GM19467 (cell line): ENCODE measurements at regions not wholly inside any gene's neighbourhood (a gene's known extent, or its start where the extent isn't known, plus 50 kb on each side); places are given as distances from the start of the nearest gene placed in this dataset.
"Not testable (repeated sequence)": the region's sequence is repeated elsewhere in the genome, so short reads cannot be mapped to it uniquely, and the experiment has no call there.

Experiments
- ATAC-seq: cut with Tn5 transposase; IDR thresholded peaks from one replicate; pipeline ENCODE4 v1.9.1; 2021; ENCODE audit warnings: mild to moderate bottlenecking, moderate library complexity; ENCODE audit not compliant: unreplicated experiment

GRCh38 chr16:5751216-5751615 is 653.6 kb upstream of the EEF2KMT start:
- no peak for ATAC-seq

- not testable (repeated sequence) for ATAC-seq
These were observed 652.8 kb upstream of the EEF2KMT start for GRCh38 chr16:5750439-5750838.

DNA sequence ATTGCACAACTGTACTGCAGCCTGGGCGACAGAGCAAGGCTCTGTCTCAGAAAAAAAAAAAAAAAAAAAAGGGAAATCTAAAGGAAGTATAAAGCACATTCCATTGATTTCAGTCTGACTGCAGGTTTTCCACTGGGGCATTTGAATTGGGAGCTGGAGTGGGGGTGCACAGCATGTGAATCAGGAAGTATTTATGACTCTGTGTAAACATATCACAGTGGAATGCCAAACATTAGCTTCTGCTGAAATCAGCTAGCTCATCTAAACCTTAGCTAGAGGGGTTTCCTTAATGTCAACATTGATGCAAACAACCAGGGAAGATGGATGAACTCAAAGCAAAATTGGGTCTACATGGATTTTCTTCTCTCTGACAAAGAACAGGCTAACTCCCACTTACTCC is 641.0 kb upstream of the EEF2KMT start:
- ATAC-seq = no peak

DNA sequence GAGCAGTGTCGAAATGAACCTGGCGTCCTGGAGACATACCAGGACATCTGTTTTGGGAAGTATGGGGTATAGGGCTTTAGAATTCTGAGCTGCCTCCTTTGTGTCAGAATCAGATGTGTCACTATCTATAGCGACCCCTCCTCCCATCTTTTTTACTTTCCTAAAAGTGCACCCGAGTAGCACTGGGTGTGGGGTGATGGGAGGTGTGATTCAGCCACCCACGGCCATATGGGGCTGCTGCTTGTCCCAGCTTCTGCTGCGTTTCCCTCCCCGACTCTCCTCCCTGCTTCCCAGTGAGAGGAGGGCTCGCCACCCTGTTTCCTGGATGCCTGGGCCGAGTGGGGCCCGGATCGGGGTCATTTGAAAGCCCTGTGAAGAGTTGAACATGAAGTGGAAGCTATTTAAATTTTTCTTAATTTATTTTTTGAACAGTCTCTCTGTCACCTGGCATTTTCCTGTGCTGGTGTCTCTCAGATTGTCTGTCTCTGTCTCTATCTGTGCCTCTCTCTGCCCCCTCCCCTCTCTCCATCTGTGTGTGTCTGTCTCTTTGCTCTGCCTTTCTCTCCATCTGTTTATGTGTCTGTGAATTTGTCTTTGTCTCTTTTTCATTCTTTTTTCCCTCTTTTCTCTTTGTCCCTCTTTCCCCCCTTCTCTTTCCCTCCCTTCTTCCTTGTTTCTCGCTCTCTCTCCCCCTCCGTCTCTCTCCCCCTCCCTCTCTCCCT is 638.8 kb upstream of the EEF2KMT start:
- ATAC-seq = no peak

GRCh38 chr16:5735444-5735843 is 637.8 kb upstream of the EEF2KMT start:
- no peak for ATAC-seq

DNA sequence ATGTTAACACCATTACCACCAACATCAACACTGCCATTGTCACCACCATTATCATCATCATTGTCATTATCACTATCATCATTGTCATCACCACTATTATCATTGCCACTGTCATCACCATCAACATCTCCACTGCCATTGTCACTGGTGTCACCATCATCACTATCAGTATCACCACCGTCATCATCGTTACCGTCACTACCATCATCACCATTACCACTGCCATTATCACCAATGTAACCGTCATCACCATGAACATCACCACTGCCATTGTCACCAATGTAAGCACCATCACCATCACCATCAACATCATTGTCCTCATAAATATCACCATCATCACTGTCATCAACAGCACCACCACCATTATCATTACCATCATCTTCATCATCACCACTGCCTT is 633.2 kb upstream of the EEF2KMT start:
- ATAC-seq = no peak

DNA sequence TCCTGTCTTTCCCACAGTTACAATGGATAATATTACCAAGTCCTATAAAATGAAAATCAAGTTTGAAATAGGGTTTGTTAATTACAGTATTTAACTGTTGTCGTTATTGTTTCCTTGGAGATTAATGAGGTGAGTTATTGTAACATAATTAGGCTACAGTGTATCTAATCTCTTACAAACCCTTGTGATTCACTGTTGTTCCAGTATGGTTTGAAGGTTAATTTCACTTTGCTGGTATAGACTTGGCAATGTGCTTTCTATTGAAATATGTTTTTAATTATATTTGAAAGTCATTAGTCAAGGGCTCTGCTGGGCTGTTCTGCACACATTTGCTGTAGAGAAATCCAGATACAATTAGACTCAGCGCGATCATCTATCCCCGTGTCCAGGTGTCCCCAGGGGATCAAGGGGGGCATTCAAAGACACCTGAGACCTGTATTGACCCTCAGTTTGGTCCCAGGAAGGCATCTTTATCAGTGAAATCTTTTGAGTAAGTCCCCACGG is 624.6 kb upstream of the EEF2KMT start:
- no peak for ATAC-seq

DNA sequence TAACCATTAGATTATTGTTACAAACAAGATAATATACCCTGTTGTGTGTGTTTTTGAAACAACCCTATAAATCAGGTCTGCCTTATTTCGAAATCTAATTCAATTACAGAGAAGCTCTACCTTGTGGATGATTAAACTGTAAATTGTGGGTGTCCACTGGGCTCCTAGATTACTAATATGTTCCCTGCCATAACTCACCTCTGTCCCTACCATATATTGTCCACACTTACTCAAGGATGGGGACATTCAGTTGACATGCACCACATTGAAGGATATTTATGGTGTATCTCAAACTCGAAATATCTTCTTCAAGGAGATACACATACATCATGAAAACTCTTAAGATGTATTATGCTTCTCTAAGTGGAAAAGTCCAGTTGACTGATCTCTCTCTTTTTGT is 617.6 kb upstream of the EEF2KMT start:
- ATAC-seq = no peak

- ATAC-seq = no peak
These were observed 612.3 kb upstream of the EEF2KMT start for GRCh38 chr16:5709889-5710288.

GRCh38 chr16:5706211-5706610 is 608.6 kb upstream of the EEF2KMT start:
- no peak for ATAC-seq

DNA sequence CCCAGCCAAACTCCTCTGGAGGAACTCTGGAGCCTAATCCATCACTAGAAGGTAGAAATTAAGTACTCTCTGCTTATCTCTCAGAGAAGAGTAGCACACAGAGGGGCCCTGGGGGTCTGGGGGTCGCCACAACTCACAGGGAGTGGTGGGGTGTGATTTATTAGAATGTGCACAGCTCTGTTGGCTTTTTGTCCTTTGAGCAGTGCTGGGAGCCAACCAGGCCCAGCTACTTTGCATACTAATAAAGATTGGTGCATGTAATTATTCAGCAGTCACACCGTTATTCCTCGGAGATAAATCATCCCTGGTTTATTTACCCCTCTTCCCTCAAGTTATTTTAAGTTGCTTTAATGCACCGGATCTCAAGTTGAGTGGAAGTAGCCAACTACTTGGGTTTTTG is 606.7 kb upstream of the EEF2KMT start:
- no peak for ATAC-seq

DNA sequence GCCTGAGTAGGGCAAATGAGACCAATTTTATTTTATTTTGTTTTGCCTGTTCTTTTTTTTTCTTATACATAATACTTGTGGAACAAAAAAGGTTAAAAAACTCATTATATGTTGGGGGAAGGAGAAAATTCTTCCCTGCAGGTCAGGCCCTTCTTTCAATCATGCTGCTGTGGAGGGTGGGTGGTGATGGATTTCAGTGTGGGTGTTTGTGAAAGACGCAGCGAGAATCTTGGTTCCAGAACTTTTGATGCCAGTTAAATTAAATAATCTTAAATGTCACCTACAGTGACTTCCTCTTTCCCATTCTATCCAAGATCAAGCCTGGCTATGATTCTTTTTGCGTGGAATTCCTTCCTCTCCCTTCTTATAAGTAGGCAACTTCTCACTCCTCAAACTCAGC is 595.8 kb upstream of the EEF2KMT start:
- no peak for ATAC-seq

GRCh38 chr16:5681966-5682365 is 584.4 kb upstream of the EEF2KMT start:
- ATAC-seq = no peak

DNA sequence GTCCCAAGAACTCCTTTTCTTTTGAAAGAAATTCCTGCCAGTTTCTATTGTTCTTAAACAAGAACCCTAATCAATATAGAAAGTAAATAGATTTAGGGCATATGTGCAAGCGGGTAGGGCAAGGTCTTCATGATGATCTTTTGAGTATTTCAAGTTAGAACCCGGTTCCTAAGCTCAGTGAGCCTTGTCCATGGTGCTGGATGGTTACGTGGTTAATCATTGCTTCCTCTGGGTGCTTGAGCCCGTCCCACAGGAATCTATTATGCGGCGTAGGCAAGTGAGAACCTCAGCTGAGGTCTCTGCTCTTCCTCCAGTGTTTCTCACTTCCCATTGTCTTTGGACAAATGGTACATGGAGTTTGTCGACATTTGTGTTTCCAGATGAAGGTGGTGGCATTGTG is 580.8 kb upstream of the EEF2KMT start:
- no peak for ATAC-seq

DNA sequence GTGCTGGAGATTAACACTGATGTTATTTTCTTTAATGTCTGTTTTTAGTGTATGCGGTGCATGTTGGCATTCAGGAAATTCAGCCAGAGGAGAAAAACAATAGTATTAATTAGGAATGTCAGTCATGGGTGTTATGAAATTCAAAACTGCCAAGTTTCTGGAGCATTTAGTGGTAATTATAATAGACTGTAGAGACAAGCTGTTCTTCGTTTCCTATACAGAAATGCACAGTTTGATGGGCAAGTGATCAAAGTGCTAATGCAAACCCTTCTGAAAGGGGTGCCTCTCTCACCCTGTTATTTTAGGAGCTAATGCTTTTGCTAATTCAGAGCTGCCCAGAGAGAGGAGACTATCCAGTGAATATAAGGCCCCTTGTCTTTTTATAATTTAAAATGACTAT is 573.8 kb upstream of the EEF2KMT start:
- ATAC-seq = no peak

DNA sequence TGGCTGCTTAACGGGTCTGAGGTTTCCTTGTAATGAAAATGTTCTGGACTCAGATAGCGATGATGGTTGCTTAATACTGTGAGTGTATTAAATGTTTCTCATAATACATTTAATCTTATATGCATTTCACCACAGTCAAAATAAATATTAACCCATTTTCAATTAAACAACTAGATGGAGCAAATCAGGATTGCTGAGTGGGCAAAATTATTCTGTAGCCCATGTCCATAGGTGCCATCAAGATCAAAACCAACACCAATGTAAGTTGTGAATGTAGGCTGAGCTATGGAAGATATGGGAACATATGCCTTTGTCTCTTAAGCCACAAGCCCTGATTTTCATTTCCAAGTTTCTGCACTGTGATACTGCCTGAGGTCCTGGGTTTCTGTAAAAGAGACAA is 572.6 kb upstream of the EEF2KMT start:
- no peak for ATAC-seq

DNA sequence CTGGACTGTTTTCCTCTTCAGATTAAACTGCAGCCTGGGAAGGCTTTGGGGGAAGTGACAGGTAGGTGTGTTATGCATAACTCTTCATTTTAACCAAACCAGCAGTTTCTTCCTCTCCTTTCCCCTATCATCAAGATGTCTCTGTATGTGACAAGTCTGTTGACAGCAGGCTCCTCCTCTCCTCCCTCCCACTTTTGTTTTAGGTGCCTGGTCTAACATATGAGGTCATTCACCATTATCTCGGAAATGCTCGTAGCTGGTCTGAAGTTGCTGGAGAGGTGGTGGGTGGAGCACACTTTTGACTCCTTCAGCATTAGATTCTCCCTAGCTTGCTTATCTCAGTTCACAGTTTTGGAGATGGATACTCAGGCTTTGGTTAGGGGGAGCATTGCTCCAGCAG is 571.0 kb upstream of the EEF2KMT start:
- no peak for ATAC-seq

DNA sequence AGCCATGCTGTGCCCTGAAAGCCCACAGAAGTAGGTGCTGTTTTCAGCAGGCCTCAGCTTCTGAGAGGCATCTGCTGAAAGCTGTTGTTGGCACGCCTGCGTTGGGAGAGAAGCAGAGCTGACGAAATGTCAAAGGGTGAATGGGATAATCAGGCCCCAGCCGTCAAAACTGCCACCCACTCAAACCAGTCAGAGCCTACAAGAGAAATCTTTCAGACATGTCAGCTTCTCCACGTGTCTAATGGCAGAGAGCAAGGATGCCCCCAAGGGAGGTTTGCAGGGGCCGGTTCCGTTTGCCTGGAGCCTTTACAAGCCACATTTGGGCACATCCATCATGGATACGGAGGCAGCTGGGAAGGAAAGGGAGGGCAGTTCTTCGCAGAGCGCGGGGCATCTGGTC is 568.2 kb upstream of the EEF2KMT start:
- no peak for ATAC-seq

DNA sequence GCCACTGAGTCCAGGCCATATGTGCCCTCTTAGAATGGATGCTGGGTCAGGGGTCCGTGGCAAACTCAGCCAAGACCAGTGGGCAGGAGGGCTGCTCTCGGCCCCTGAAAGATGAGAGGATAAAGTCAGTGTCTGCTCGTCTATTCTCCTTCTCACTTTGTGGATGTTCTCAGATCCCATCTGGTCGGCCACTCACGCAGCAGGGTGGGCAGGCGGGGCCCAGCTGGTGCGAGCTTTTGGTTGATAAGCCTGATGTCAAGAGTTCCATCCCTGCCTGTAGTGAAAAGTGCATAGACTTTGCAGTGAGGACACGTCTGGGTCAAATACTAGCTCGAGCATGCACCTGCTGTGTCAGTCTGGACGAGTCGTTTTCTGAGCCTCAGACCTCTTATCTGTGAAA is 556.2 kb upstream of the EEF2KMT start:
- ATAC-seq = no peak

DNA sequence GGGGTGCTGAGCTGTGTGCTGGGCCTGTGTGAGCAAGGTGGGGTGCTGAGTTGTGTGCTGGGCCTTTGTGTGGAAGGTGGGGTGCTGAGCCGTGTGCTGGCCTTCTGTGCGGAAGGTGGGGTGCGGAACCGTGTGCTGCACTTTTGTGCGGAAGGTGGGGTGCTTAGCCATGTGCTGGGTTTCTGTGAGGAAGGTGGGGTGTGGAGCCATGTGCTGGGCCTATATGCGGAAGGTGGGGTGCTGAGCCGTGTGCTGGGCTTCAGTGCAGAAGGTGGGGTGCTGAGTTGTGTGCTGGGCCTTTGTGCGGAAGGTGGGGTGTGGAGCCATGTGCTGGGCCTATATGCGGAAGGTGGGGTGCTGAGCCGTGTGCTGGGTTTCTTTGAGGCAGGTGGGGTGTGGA is 555.4 kb upstream of the EEF2KMT start:
- ATAC-seq = no peak

DNA sequence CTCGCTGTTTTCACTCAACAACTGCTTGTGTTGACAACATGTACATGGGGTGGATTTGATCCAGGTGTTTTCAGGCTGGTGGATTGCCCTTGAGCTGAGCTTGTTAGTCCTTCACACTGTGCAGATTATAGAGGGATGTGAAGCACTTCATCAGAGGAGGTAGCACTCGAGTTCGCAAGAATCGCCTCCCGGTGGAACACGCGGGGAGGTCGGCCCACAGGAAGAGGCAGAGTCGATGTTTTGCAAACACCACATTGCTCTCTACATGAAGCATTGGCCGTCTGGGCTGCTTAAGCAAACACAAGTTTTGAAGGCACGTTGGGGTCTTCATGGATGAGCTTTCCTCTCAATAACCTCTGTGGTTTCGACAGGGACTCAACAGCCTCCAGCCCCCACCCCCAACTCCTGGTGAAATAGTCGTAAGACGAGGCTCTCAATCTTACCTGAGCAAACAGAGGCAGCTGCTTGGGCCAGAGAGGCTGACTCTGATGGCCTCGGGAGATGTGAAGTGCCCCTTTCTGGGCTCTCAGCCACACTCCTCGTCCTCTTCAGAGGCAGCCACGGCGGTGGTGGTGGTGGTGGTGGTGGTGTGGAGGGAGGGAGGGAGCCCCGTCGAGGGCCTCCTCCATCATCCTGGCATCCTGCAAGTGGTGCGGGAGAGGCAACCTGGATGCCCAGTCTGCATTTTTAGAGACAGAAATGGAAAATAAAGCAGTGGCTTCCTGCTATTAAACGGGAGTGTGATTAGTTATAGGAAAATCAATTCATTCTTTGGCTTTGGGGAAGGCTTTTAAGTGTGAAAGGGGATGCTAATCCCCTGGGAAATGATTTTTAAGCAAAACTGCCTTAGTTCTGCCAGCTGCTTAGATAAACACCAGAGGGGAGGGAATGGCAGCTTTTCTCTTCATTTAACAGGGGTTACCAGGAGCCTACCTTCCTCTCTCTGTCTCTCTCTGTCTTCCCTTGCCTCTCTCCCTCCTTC is 552.5 kb upstream of the EEF2KMT start:
- no peak for ATAC-seq

GRCh38 chr16:5647051-5647450 is 549.5 kb upstream of the EEF2KMT start:
- ATAC-seq = no peak
